Tibial nerve (tissue), 4 donors: ENCODE measurements at regions not wholly inside any gene's neighbourhood (a gene's known extent, or its start where the extent isn't known, plus 50 kb on each side); places are given as distances from the start of the nearest gene placed in this dataset.

ENCODE experiments used
- DNase-seq, 2 donors: peaks; one replicate each; pipeline ENCODE4 v3.0.0-alpha.2; 2019; ENCODE audit warnings: low spot score in 2 of 2
- H3K27ac ChIP-seq, 4 donors: fragments of 200-600 bp; sonication (generic) in 3 of 4; one replicate each; pipeline ENCODE4 v1.5.1; 2017 to 2019; ENCODE audit warnings: mild to moderate bottlenecking in 1 of 4
- H3K27me3 ChIP-seq, 2 donors: fragments of 200-600 bp; sonication (generic) in 1 of 2; one replicate each; pipeline versions ENCODE4 v1.5.1 to v1.6.0; 2017 to 2019
- H3K36me3 ChIP-seq, 3 donors: fragments of 200-600 bp; sonication (generic); one replicate each; pipeline ENCODE4 v1.5.1; 2018 to 2019
- H3K4me1 ChIP-seq, 4 donors: fragments of 200-600 bp; sonication (generic) in 3 of 4; one replicate each; pipeline ENCODE4 v1.5.1; 2017 to 2019
- H3K4me3 ChIP-seq, 4 donors: fragments of 200-600 bp; sonication (generic) in 3 of 4; one replicate each; pipeline ENCODE4 v1.5.1; 2017 to 2019; ENCODE audit warnings: mild to moderate bottlenecking in 1 of 4, moderate library complexity in 1 of 4
- H3K9me3 ChIP-seq, 4 donors: fragments of 200-600 bp; sonication (generic) in 3 of 4; one replicate each; pipeline ENCODE4 v1.5.1; 2017 to 2019
- CTCF ChIP-seq, 5 experiments: fragments of 200-600 bp in 3 of 5; fragments of 450-650 bp in 2 of 5; sonication (generic) in 3 of 5; IDR thresholded peaks; one replicate each; pipeline ENCODE4 v1.5.1; 2016 to 2019; ENCODE audit warnings: antibody characterized with exemption in 5 of 5, mild to moderate bottlenecking in 3 of 5, moderate library complexity in 2 of 5
- EP300 ChIP-seq, 2 donors: sonication (generic); formaldehyde crosslinking; IDR thresholded peaks; one replicate each; pipeline ENCODE4 v1.6.1; 2017; ENCODE audit warnings: antibody characterized with exemption in 2 of 2, mild to moderate bottlenecking in 1 of 2
- POLR2A ChIP-seq, 2 donors: fragments of 450-650 bp; IDR thresholded peaks; one replicate each; pipeline ENCODE4 v1.6.1; 2017; ENCODE audit warnings: antibody characterized with exemption in 2 of 2, mild to moderate bottlenecking in 2 of 2, moderate library complexity in 2 of 2
- WGBS, 2 donors: methylation state at CpG; one replicate each; pipeline ENCODE4 v1.1.5; 2018; 5-methylcytosine and 5-hydroxymethylcytosine counted together

GRCh38 chr3:135811651-135812050 lies 153.9 kb upstream of the PPP2R3A start:
- Histone ChIP-seq H3K4me3 (no peak overlapping the region), H3K9me3 (no peaks in the 10 kb centered on the region), H3K27me3 (no peaks in the 10 kb centered on the region), H3K4me1 (no peaks in the 10 kb centered on the region), H3K36me3 (no peaks in the 10 kb centered on the region), H3K27ac (no peak overlapping the region)
- 35 to 39% methylated on average over 8 of the region's 8 CpGs for WGBS, 2 donors
- no peak for DNase-seq
- TF ChIP-seq CTCF (IDR thresholded peaks at IDR 0.05), result no peak
- no peak for TF ChIP-seq POLR2A (IDR thresholded peaks at IDR 0.05)
- no peak for TF ChIP-seq EP300 (IDR thresholded peaks at IDR 0.05)

- no peaks in the 10 kb centered on the region for H3K36me3 ChIP-seq
- no peak overlapping the region for H3K27ac ChIP-seq
- TF ChIP-seq CTCF (IDR thresholded peaks at IDR 0.05), result no peak
- no peak for TF ChIP-seq POLR2A (IDR thresholded peaks at IDR 0.05)
- TF ChIP-seq EP300 (IDR thresholded peaks at IDR 0.05), result no peak
- DNase-seq, result no peak
- H3K27me3 ChIP-seq, result no peaks in the 10 kb centered on the region
- no peaks in the 10 kb centered on the region for H3K9me3 ChIP-seq
- no peak overlapping the region for H3K4me3 ChIP-seq
- no peaks in the 10 kb centered on the region for H3K4me1 ChIP-seq
- 35 to 40% methylated on average over 7 of the region's 7 CpGs for WGBS, 2 donors
These were observed 153.5 kb upstream of the PPP2R3A start for GRCh38 chr3:135812057-135812456.

GRCh38 chr3:135834465-135834864 lies 131.1 kb upstream of the PPP2R3A start:
- TF ChIP-seq POLR2A (IDR thresholded peaks at IDR 0.05), result no peak
- TF ChIP-seq CTCF (IDR thresholded peaks at IDR 0.05), result no peak
- TF ChIP-seq EP300 (IDR thresholded peaks at IDR 0.05), result no peak
- Histone ChIP-seq H3K9me3 (no peaks in the 10 kb centered on the region), H3K27ac (no peak overlapping the region), H3K36me3 (no peaks in the 10 kb centered on the region), H3K4me3 (no peak overlapping the region), H3K4me1 (no peaks in the 10 kb centered on the region), H3K27me3 (no peaks in the 10 kb centered on the region)
- no peak for DNase-seq

- no peaks in the 10 kb centered on the region for H3K4me1 ChIP-seq
- no peak for TF ChIP-seq EP300 (IDR thresholded peaks at IDR 0.05)
- no peak for TF ChIP-seq POLR2A (IDR thresholded peaks at IDR 0.05)
- no peak for TF ChIP-seq CTCF (IDR thresholded peaks at IDR 0.05)
- H3K36me3 ChIP-seq, result no peaks in the 10 kb centered on the region
- H3K27me3 ChIP-seq, result no peaks in the 10 kb centered on the region
- 66 to 68% methylated on average over 5 of the region's 5 CpGs for WGBS, 2 donors
- H3K27ac ChIP-seq, result no peak overlapping the region
- no peak for DNase-seq
- H3K4me3 ChIP-seq, result no peak overlapping the region
- H3K9me3 ChIP-seq, result no peaks in the 10 kb centered on the region
These were observed 127.4 kb upstream of the PPP2R3A start for GRCh38 chr3:135837977-135838631.

GRCh38 chr3:135840436-135840835 lies 125.1 kb upstream of the PPP2R3A start:
- H3K4me1 ChIP-seq, result no peaks in the 10 kb centered on the region
- WGBS, 2 donors, result 82 to 83% methylated on average over 1 of the region's 1 CpG
- no peak overlapping the region for H3K4me3 ChIP-seq
- H3K36me3 ChIP-seq, result no peaks in the 10 kb centered on the region
- no peak for TF ChIP-seq EP300 (IDR thresholded peaks at IDR 0.05)
- no peak for TF ChIP-seq CTCF (IDR thresholded peaks at IDR 0.05)
- no peak for TF ChIP-seq POLR2A (IDR thresholded peaks at IDR 0.05)
- DNase-seq, result no peak
- no peaks in the 10 kb centered on the region for H3K9me3 ChIP-seq
- H3K27me3 ChIP-seq, result no peaks in the 10 kb centered on the region
- no peak overlapping the region for H3K27ac ChIP-seq
